Calu3 (cell line): ENCODE measurements at regions not wholly inside any gene's neighbourhood (a gene's known extent, or its start where the extent isn't known, plus 50 kb on each side); places are given as distances from the start of the nearest gene placed in this dataset.

Experiments used
- BruUV-seq: library from RNA; stranded (reverse); fragments of 400-500 nt; replicated peaks from 2 replicates; lab custom pipeline; 2021; lab: Mats Ljungman, UMichigan
- CTCF ChIA-PET: fragments of 300-600 bp; sonication (Branson Sonifier 250); formaldehyde crosslinking; loops from one replicate; lab custom pipeline; 2022; ENCODE audit warnings: antibody characterized with exemption; lab: Charles Lee
- DNase-seq: peaks from one replicate; pipeline ENCODE4 v3.0.0; 2022
- H3K27ac Mint-ChIP-seq: one replicate; pipeline ENCODE4 v1.8.0; 2022; ENCODE audit warnings: mixed read lengths; ENCODE audit not compliant: unreplicated experiment
- H3K27me3 Mint-ChIP-seq: one replicate; pipeline ENCODE4 v1.8.0; 2022; ENCODE audit warnings: mixed read lengths; ENCODE audit not compliant: unreplicated experiment
- H3K36me3 Mint-ChIP-seq: one replicate; pipeline ENCODE4 v1.8.0; 2022; ENCODE audit warnings: mild to moderate bottlenecking, moderate library complexity, mixed read lengths; ENCODE audit not compliant: insufficient read depth, unreplicated experiment
- H3K4me1 Mint-ChIP-seq: one replicate; pipeline ENCODE4 v1.8.0; 2022; ENCODE audit warnings: mild to moderate bottlenecking, low read depth, mixed read lengths; ENCODE audit not compliant: unreplicated experiment
- H3K4me3 Mint-ChIP-seq: one replicate; pipeline ENCODE4 v1.8.0; 2022; ENCODE audit warnings: mild to moderate bottlenecking, low read depth, moderate library complexity, mixed read lengths; ENCODE audit not compliant: unreplicated experiment
- H3K9me3 Mint-ChIP-seq: one replicate; pipeline ENCODE4 v1.8.0; 2022; ENCODE audit warnings: low read depth, mixed read lengths; ENCODE audit not compliant: unreplicated experiment
- CTCF ChIP-seq: fragments of 200-600 bp; IDR thresholded peaks from one replicate; pipeline ENCODE4 v1.8.0; 2022; ENCODE audit warnings: antibody characterized with exemption; ENCODE audit not compliant: unreplicated experiment
- intact Hi-C: fragments of 100-400 bp; cut with micrococcal nuclease; formaldehyde crosslinking; loops from one replicate; pipeline ENCODE4 v1.10.0; 2022; ENCODE audit not compliant: unreplicated experiment

- no peak for DNase-seq
- no peaks in the 10 kb centered on the region for H3K36me3 Mint-ChIP-seq
- no peak overlapping the region for H3K27ac Mint-ChIP-seq
- no peaks in the 10 kb centered on the region for H3K9me3 Mint-ChIP-seq
- no peak overlapping the region for H3K4me3 Mint-ChIP-seq
- H3K27me3 Mint-ChIP-seq, result peaks cover 78% of the 10 kb centered on the region
- no TSS peak for BruUV-seq
- TF ChIP-seq CTCF, result no peak
- intact Hi-C loops, result no loop called here
- CTCF ChIA-PET, result no interaction called here
- H3K4me1 Mint-ChIP-seq, result no peaks in the 10 kb centered on the region
Measured at GRCh38 chr22:27574651-27575050, 226.9 kb downstream of the MN1 start.

GRCh38 chr22:27575348-27575747, 226.2 kb downstream of the MN1 start:
- Mint-ChIP-seq H3K4me1 (no peaks in the 10 kb centered on the region), H3K4me3 (no peak overlapping the region), H3K36me3 (no peaks in the 10 kb centered on the region), H3K27me3 (peaks cover 78% of the 10 kb centered on the region), H3K9me3 (no peaks in the 10 kb centered on the region), H3K27ac (no peak overlapping the region)
- CTCF ChIA-PET, result no interaction called here
- intact Hi-C loops, result no loop called here
- no peak for TF ChIP-seq CTCF
- DNase-seq, result no peak
- no TSS peak for BruUV-seq

GRCh38 chr22:27576413-27576812, 225.1 kb downstream of the MN1 start:
- Mint-ChIP-seq H3K4me3 (no peak overlapping the region), H3K27me3 (peaks cover 78% of the 10 kb centered on the region), H3K36me3 (no peaks in the 10 kb centered on the region), H3K4me1 (no peaks in the 10 kb centered on the region), H3K27ac (no peak overlapping the region), H3K9me3 (no peaks in the 10 kb centered on the region)
- DNase-seq, result no peak
- intact Hi-C loops, result no loop called here
- no TSS peak for BruUV-seq
- TF ChIP-seq CTCF, result no peak
- CTCF ChIA-PET, result no interaction called here

GRCh38 chr22:27576815-27577573, 224.6 kb downstream of the MN1 start:
- H3K9me3 Mint-ChIP-seq, result no peaks in the 10 kb centered on the region
- H3K27ac Mint-ChIP-seq, result no peak overlapping the region

More at GRCh38 chr22:27576815-27577573, 224.6 kb downstream of the MN1 start:
- CTCF ChIA-PET, result no interaction called here
- Mint-ChIP-seq H3K27me3 (peaks cover 75% of the 10 kb centered on the region), H3K4me1 (no peaks in the 10 kb centered on the region), H3K36me3 (no peaks in the 10 kb centered on the region), H3K4me3 (no peak overlapping the region)
- intact Hi-C loops, result no loop called here
- no TSS peak for BruUV-seq
- TF ChIP-seq CTCF, result no peak
- DNase-seq, result no peak
